Glomerular endothelial cell (primary cell): ENCODE measurements at regions not wholly inside any gene's neighbourhood (a gene's known extent, or its start where the extent isn't known, plus 50 kb on each side); places are given as distances from the start of the nearest gene placed in this dataset.

Source experiments
- DNase-seq: peaks from one replicate; pipeline ENCODE4 v3.0.0-alpha.2; 2011; ENCODE audit warnings: low read depth, low spot score; ENCODE audit errors: extremely low read depth

GRCh38 chr5:15220642-15221173 lies 279.3 kb upstream of the FBXL7 start:
- no peak for DNase-seq

GRCh38 chr5:15215056-15215455 lies 284.9 kb upstream of the FBXL7 start:
- DNase-seq, result no peak

- DNase-seq, result no peak
These were observed 286.0 kb upstream of the FBXL7 start for GRCh38 chr5:15214010-15214409.

GRCh38 chr5:15209053-15209762 lies 290.8 kb upstream of the FBXL7 start:
- no peak for DNase-seq

GRCh38 chr5:15206133-15206532 lies 293.8 kb upstream of the FBXL7 start:
- no peak for DNase-seq

GRCh38 chr5:15203376-15203775 lies 296.6 kb upstream of the FBXL7 start:
- DNase-seq, result no peak

- no peak for DNase-seq
These were observed 309.0 kb upstream of the FBXL7 start for GRCh38 chr5:15191012-15191411.

GRCh38 chr5:15183520-15183919 lies 311.9 kb upstream of the ANKH start:
- no peak for DNase-seq

- DNase-seq, result no peak
These were observed 298.6 kb upstream of the ANKH start for GRCh38 chr5:15170173-15170572.

- no peak for DNase-seq
These were observed 296.8 kb upstream of the ANKH start for GRCh38 chr5:15168358-15168757.

GRCh38 chr5:15160091-15160490 lies 288.5 kb upstream of the ANKH start:
- DNase-seq, result no peak

- no peak for DNase-seq
These were observed 288.0 kb upstream of the ANKH start for GRCh38 chr5:15159606-15160005.

- DNase-seq, result no peak
These were observed 270.9 kb upstream of the ANKH start for GRCh38 chr5:15142458-15142857.

GRCh38 chr5:15137414-15137813 lies 265.8 kb upstream of the ANKH start:
- no peak for DNase-seq

- DNase-seq, result no peak
These were observed 264.1 kb upstream of the ANKH start for GRCh38 chr5:15135661-15136060.

GRCh38 chr5:15133456-15133965 lies 261.9 kb upstream of the ANKH start:
- no peak for DNase-seq

- DNase-seq, result no peak
These were observed 261.3 kb upstream of the ANKH start for GRCh38 chr5:15132816-15133405.

GRCh38 chr5:15131909-15132308 lies 260.3 kb upstream of the ANKH start:
- DNase-seq, result no peak

GRCh38 chr5:15124871-15125568 lies 253.4 kb upstream of the ANKH start:
- DNase-seq, result no peak

GRCh38 chr5:15124461-15124860 lies 252.9 kb upstream of the ANKH start:
- DNase-seq, result no peak

- no peak for DNase-seq
These were observed 246.1 kb upstream of the ANKH start for GRCh38 chr5:15117688-15118087.

GRCh38 chr5:15116996-15117395 lies 245.4 kb upstream of the ANKH start:
- no peak for DNase-seq
